Rectal smooth muscle tissue (tissue), 1 donor: ENCODE measurements at regions not wholly inside any gene's neighbourhood (a gene's known extent, or its start where the extent isn't known, plus 50 kb on each side); places are given as distances from the start of the nearest gene placed in this dataset.

Source experiments
- H3K27ac ChIP-seq: one replicate; pipeline ENCODE4 v1.7.0; 2013; ENCODE audit warnings: low read depth, low read length, inconsistent platforms
- H3K27me3 ChIP-seq: one replicate; pipeline ENCODE4 v1.7.0; 2013; ENCODE audit warnings: low read length; ENCODE audit not compliant: control insufficient read depth, insufficient read depth
- H3K36me3 ChIP-seq: one replicate; pipeline ENCODE4 v1.7.0; 2013; ENCODE audit warnings: low read length; ENCODE audit not compliant: control insufficient read depth, insufficient read depth
- H3K4me1 ChIP-seq: one replicate; pipeline ENCODE4 v1.7.0; 2013; ENCODE audit warnings: low read length; ENCODE audit not compliant: control insufficient read depth, insufficient read depth
- H3K4me3 ChIP-seq: one replicate; pipeline ENCODE4 v1.7.0; 2013; ENCODE audit warnings: low read length
- H3K9ac ChIP-seq: one replicate; pipeline ENCODE4 v1.7.0; 2013; ENCODE audit warnings: low read length

GRCh38 chr3:158882445-158882844, 80.6 kb downstream of the MFSD1 start:
- no peaks in the 10 kb centered on the region for H3K27me3 ChIP-seq
- no peak overlapping the region for H3K4me3 ChIP-seq
- no peak overlapping the region for H3K9ac ChIP-seq
- no peak overlapping the region for H3K27ac ChIP-seq
- no peaks in the 10 kb centered on the region for H3K36me3 ChIP-seq
- H3K4me1 ChIP-seq: no peaks in the 10 kb centered on the region

- H3K4me1 ChIP-seq: no peaks in the 10 kb centered on the region
Measured at GRCh38 chr3:158896729-158897128, 94.9 kb downstream of the MFSD1 start.

GRCh38 chr3:158906749-158907148, 104.9 kb downstream of the MFSD1 start:
- H3K27me3 ChIP-seq: no peaks in the 10 kb centered on the region
- H3K36me3 ChIP-seq: no peaks in the 10 kb centered on the region

More at GRCh38 chr3:158896729-158897128, 94.9 kb downstream of the MFSD1 start:
- H3K36me3 ChIP-seq: no peaks in the 10 kb centered on the region
- H3K27ac ChIP-seq: no peak overlapping the region
- H3K4me3 ChIP-seq: no peak overlapping the region
- H3K27me3 ChIP-seq: no peaks in the 10 kb centered on the region
- no peak overlapping the region for H3K9ac ChIP-seq

GRCh38 chr3:158908187-158908734, 106.4 kb downstream of the MFSD1 start:
- H3K27ac ChIP-seq: no peak overlapping the region
- no peaks in the 10 kb centered on the region for H3K36me3 ChIP-seq
- no peaks in the 10 kb centered on the region for H3K4me1 ChIP-seq
- no peaks in the 10 kb centered on the region for H3K27me3 ChIP-seq
- no peak overlapping the region for H3K9ac ChIP-seq
- H3K4me3 ChIP-seq: no peak overlapping the region

More at GRCh38 chr3:158906749-158907148, 104.9 kb downstream of the MFSD1 start:
- Histone ChIP-seq H3K9ac (no peak overlapping the region), H3K4me1 (no peaks in the 10 kb centered on the region), H3K27ac (no peak overlapping the region), H3K4me3 (no peak overlapping the region)

GRCh38 chr3:158909870-158910269, 108.0 kb downstream of the MFSD1 start:
- Histone ChIP-seq H3K36me3 (no peaks in the 10 kb centered on the region), H3K4me1 (no peaks in the 10 kb centered on the region), H3K27me3 (no peaks in the 10 kb centered on the region), H3K4me3 (no peak overlapping the region), H3K9ac (no peak overlapping the region), H3K27ac (no peak overlapping the region)

DNA sequence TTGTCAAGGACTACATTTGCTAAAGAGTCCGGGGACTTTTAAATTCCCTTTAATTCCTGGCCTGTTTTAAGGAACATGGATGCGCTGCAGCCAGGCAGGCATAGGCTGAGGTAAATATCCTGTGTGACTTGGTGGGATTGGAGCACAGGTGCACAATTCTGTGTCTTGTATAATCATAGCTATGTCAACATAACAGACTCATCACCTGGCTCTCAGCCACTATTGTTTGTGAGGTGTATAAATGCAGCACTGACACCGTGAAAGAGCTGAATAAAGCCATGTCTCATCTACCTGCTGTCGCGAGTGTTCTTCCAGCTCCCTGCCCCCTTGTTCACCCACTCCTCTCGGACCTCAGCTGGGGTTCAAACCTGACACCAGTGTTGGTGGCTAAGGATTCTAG, 109.7 kb downstream of the MFSD1 start:
- no peak overlapping the region for H3K9ac ChIP-seq
- H3K4me3 ChIP-seq: no peak overlapping the region
- H3K27me3 ChIP-seq: no peaks in the 10 kb centered on the region
- no peaks in the 10 kb centered on the region for H3K4me1 ChIP-seq
- H3K27ac ChIP-seq: no peak overlapping the region
- H3K36me3 ChIP-seq: no peaks in the 10 kb centered on the region

DNA sequence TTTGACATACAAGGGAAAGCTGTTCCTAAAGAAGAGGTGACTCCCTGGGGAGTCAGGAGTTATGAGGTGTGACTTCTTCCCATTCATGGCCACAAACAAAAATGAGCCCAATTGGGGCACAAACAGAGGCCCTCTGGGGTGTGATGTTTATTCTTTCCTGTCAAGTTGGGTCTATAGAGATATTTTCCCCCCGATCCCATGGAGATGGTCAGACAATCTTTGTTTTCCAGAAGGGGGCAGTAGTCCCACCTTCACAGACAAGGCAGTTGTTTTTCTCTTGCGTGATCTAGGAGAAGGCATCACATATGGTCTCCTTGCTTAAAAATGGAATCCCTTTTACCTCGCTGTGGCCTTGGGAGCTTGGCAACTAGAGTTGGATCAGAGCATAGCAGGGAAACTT, 110.3 kb downstream of the MFSD1 start:
- no peak overlapping the region for H3K27ac ChIP-seq
- no peaks in the 10 kb centered on the region for H3K4me1 ChIP-seq
- H3K4me3 ChIP-seq: no peak overlapping the region
- H3K27me3 ChIP-seq: no peaks in the 10 kb centered on the region
- no peaks in the 10 kb centered on the region for H3K36me3 ChIP-seq
- no peak overlapping the region for H3K9ac ChIP-seq

DNA sequence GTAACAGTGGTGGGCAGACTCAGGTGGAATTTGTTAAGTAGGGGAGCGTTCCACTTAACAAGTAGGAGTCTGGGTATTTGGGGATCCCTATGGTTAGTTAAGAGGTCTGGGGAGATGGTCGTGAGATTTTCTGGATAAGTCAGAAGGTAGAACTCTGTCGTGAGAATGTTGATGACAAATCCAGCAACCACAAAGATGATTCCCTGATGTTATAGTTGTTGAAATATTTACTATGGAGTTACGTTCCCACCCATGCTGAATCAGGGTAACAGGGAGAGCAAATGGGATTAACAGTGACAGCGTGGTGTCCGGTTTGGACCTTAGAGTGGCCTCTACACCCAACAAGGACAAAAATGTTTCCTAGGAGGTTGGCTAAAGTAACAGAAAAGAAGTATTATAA, 110.8 kb downstream of the MFSD1 start:
- no peak overlapping the region for H3K27ac ChIP-seq
- no peaks in the 10 kb centered on the region for H3K36me3 ChIP-seq
- no peaks in the 10 kb centered on the region for H3K4me1 ChIP-seq
- no peaks in the 10 kb centered on the region for H3K27me3 ChIP-seq
- no peak overlapping the region for H3K4me3 ChIP-seq
- no peak overlapping the region for H3K9ac ChIP-seq

- Histone ChIP-seq H3K4me3 (no peak overlapping the region), H3K4me1 (no peaks in the 10 kb centered on the region), H3K27me3 (no peaks in the 10 kb centered on the region), H3K27ac (no peak overlapping the region), H3K36me3 (no peaks in the 10 kb centered on the region), H3K9ac (no peak overlapping the region)
Measured at GRCh38 chr3:158916111-158916510, 114.3 kb downstream of the MFSD1 start.

DNA sequence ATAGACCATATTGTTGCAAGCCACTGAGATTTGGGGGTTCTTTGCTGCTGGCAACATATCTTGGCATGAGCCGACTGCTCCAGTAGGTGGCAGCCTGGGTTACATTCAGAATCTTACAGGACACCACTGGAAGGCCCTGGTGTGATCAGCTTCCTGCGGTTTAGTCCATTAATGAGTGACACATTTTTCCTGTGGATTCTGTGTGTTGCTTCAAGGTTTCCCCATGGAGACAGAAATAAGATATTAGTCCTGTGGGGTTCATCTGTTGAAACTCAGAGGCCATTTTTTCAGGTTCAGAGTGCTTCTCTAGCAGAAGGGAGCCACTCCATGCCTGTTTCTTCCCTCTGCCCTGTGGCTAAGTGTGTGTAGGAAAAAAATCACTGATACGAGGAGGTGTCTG, 116.2 kb downstream of the MFSD1 start:
- H3K4me1 ChIP-seq: no peaks in the 10 kb centered on the region
- no peaks in the 10 kb centered on the region for H3K36me3 ChIP-seq
- no peak overlapping the region for H3K9ac ChIP-seq
- no peaks in the 10 kb centered on the region for H3K27me3 ChIP-seq
- H3K27ac ChIP-seq: no peak overlapping the region
- no peak overlapping the region for H3K4me3 ChIP-seq

DNA sequence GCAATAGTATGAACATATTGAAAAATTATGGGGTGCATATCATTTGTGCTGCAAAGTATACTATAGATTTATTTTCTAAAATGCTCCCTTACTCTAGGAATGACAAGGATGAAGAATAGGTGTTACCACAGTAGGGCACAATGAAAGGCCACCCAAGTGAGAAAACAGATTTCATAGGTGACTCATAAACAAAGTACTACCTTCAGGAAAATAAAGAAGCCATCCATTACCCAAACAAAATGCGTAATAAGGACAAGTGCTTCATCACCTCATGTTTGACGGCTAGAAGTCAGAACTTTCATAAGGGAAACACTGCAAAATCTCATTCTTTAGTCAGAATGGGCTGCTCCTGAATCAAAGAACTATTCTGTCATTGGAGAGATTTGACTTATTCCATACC, 116.6 kb downstream of the MFSD1 start:
- no peak overlapping the region for H3K4me3 ChIP-seq
- no peaks in the 10 kb centered on the region for H3K4me1 ChIP-seq
- H3K27me3 ChIP-seq: no peaks in the 10 kb centered on the region
- no peak overlapping the region for H3K9ac ChIP-seq
- no peak overlapping the region for H3K27ac ChIP-seq
- H3K36me3 ChIP-seq: no peaks in the 10 kb centered on the region

DNA sequence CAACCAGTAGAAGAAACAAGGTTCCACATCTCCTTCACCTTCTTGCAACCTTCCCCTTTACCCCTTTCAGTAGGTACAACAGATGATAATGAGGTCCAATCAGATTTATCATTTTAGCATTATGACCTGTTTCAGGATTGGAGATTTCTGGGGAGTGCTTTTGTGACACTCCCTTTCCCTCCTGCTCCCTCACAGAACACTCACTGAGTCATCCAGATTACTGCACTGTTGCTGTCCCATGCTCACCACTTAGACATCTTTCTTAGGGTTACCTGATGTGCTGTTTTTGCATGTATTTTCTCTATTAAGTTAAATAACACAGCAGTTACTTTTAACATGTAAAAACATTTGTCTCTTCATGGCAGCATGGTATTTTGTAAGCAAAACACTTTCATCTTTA, 118.5 kb downstream of the MFSD1 start:
- no peaks in the 10 kb centered on the region for H3K36me3 ChIP-seq
- H3K9ac ChIP-seq: no peak overlapping the region
- H3K4me3 ChIP-seq: no peak overlapping the region
- no peak overlapping the region for H3K27ac ChIP-seq
- H3K27me3 ChIP-seq: no peaks in the 10 kb centered on the region
- no peaks in the 10 kb centered on the region for H3K4me1 ChIP-seq

GRCh38 chr3:158925021-158925420, 123.2 kb downstream of the MFSD1 start:
- no peaks in the 10 kb centered on the region for H3K27me3 ChIP-seq
- no peak overlapping the region for H3K4me3 ChIP-seq
- no peaks in the 10 kb centered on the region for H3K4me1 ChIP-seq
- H3K9ac ChIP-seq: no peak overlapping the region
- H3K36me3 ChIP-seq: no peaks in the 10 kb centered on the region
- H3K27ac ChIP-seq: no peak overlapping the region
